ENCODE measurements at regions not wholly inside any gene's neighbourhood (a gene's known extent, or its start where the extent isn't known, plus 50 kb on each side); places are given as distances from the start of the nearest gene placed in this dataset.

GRCh38 chr10:128418819-128419218, 292.6 kb upstream of the MKI67 start:
- no peak for TF ChIP-seq CTCF (IDR thresholded peaks at IDR 0.05)
- TF ChIP-seq POLR2A (IDR thresholded peaks at IDR 0.05), result no peak
